ENCODE measurements at regions not wholly inside any gene's neighbourhood (a gene's known extent, or its start where the extent isn't known, plus 50 kb on each side); places are given as distances from the start of the nearest gene placed in this dataset.

DNA sequence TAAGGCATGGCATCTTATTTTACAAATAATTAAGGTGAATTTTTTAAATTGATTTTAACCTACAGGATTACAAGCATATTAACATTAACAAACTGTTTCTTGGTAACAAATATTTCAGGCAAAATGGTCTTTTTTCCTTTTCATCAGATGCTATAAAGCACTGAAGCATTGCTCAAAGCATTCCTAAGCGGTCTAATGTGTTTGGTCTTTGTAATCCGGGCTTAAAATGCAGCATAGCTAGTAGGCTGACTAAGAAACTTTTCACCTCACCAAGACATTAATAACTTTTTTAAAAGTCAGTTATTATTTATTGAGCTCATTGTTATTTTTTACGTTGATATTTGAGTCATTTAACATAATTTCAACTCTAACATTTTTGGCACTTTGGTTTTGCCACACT is 538.8 kb upstream of the SLC39A10 start:
- no peak for TF ChIP-seq CTCF (IDR thresholded peaks at IDR 0.05; ENCODE audit: extremely low read depth, low read depth, low read length)
- Histone ChIP-seq H2AFZ (ENCODE audit: low read length) (no peak overlapping the region), H3K79me2 (ENCODE audit: insufficient read depth, low read length) (no peaks in the 10 kb centered on the region), H3K27me3 (ENCODE audit: insufficient read depth, low read length) (no peaks in the 10 kb centered on the region), H3K4me3 (ENCODE audit: insufficient read depth, low read length) (no peak overlapping the region), H3K27ac (ENCODE audit: low read depth, low read length) (no peak overlapping the region), H3K36me3 (ENCODE audit: insufficient read depth, low read length) (no peaks in the 10 kb centered on the region), H3K4me1 (ENCODE audit: insufficient read depth, low read length) (no peaks in the 10 kb centered on the region), H4K20me1 (ENCODE audit: insufficient read depth, low read length) (no peaks in the 10 kb centered on the region), H3K4me2 (ENCODE audit: insufficient read depth, low read length) (no peak overlapping the region), H3K9me3 (ENCODE audit: low read depth, low read length) (no peaks in the 10 kb centered on the region)
- DNase-seq (ENCODE audit: insufficient read length, low spot score, missing footprints), result no peak

DNA sequence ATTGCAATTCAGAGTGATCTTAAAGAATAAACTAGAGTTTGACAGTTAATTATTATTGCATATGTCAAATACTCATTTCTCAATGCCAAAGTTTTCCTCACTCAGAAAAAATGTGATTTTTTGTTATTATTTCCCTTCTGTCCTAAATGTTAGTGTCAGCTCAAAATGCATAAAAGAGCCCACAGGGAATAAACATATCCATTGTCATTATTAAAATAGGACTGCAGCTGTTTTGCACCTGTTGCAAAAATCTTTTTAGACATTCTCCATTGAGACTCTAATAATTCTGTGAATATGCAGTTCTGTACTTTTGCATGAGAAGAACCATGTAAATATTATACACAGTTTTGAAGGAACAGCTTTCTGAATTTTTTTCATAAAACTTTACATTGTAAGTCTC is 540.0 kb upstream of the SLC39A10 start:
- H3K4me1 ChIP-seq (ENCODE audit: insufficient read depth, low read length), result no peaks in the 10 kb centered on the region
- DNase-seq (ENCODE audit: insufficient read length, low spot score, missing footprints), result no peak
- H3K36me3 ChIP-seq (ENCODE audit: insufficient read depth, low read length), result no peaks in the 10 kb centered on the region
- no peak overlapping the region for H2AFZ ChIP-seq (ENCODE audit: low read length)
- H3K79me2 ChIP-seq (ENCODE audit: insufficient read depth, low read length), result no peaks in the 10 kb centered on the region
- no peak for TF ChIP-seq CTCF (IDR thresholded peaks at IDR 0.05; ENCODE audit: extremely low read depth, low read depth, low read length)
- no peak overlapping the region for H3K4me3 ChIP-seq (ENCODE audit: insufficient read depth, low read length)
- H3K4me2 ChIP-seq (ENCODE audit: insufficient read depth, low read length), result no peak overlapping the region
- H3K27me3 ChIP-seq (ENCODE audit: insufficient read depth, low read length), result no peaks in the 10 kb centered on the region
- no peaks in the 10 kb centered on the region for H3K9me3 ChIP-seq (ENCODE audit: low read depth, low read length)
- H3K27ac ChIP-seq (ENCODE audit: low read depth, low read length), result no peak overlapping the region
- H4K20me1 ChIP-seq (ENCODE audit: insufficient read depth, low read length), result no peaks in the 10 kb centered on the region

DNA sequence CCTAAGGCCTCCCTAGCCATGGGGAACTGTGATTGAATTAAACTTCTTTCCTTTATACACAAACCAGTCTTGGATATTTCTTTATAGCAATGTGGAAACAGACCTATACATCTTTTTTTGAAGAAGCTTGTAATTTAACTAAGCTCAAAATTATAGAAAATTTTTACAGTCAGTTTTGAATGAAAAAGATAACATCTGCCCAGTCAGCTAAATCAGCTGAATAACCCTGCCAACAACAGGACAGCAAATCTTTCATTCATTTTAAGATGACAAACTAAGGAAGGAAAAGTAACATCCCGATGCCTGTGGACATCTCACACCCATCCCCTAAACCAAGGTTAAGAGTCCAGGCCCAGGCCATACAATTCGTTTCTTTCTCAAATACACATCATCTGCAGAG is 541.3 kb upstream of the SLC39A10 start:
- Histone ChIP-seq H3K4me3 (ENCODE audit: insufficient read depth, low read length) (no peak overlapping the region), H4K20me1 (ENCODE audit: insufficient read depth, low read length) (no peaks in the 10 kb centered on the region), H3K27me3 (ENCODE audit: insufficient read depth, low read length) (no peaks in the 10 kb centered on the region), H3K4me1 (ENCODE audit: insufficient read depth, low read length) (no peaks in the 10 kb centered on the region), H3K27ac (ENCODE audit: low read depth, low read length) (no peak overlapping the region), H3K79me2 (ENCODE audit: insufficient read depth, low read length) (no peaks in the 10 kb centered on the region), H3K36me3 (ENCODE audit: insufficient read depth, low read length) (no peaks in the 10 kb centered on the region), H2AFZ (ENCODE audit: low read length) (no peak overlapping the region), H3K4me2 (ENCODE audit: insufficient read depth, low read length) (no peak overlapping the region), H3K9me3 (ENCODE audit: low read depth, low read length) (no peaks in the 10 kb centered on the region)
- no peak for TF ChIP-seq CTCF (IDR thresholded peaks at IDR 0.05; ENCODE audit: extremely low read depth, low read depth, low read length)
- no peak for DNase-seq (ENCODE audit: insufficient read length, low spot score, missing footprints)

DNA sequence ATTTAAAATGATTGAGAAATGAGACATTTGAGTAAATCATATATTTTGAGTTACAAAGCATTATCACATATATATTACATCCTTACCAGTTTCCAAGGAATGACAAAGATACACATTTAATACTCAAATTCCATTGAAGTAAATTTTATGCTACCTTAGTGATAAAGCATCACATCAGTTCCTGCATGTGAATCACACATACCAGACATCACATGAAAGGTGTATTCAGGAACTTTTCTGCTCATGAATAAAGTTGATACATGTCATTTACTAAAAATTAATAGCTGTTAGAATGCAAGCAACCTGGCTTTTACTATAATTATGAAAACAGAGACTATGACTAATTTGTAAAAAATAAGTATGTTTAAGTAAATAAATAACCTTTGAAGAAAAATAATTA is 548.8 kb upstream of the SLC39A10 start:
- Histone ChIP-seq H3K4me1 (ENCODE audit: insufficient read depth, low read length) (no peaks in the 10 kb centered on the region), H3K4me3 (ENCODE audit: insufficient read depth, low read length) (no peak overlapping the region), H3K4me2 (ENCODE audit: insufficient read depth, low read length) (no peak overlapping the region), H3K27me3 (ENCODE audit: insufficient read depth, low read length) (no peaks in the 10 kb centered on the region), H3K79me2 (ENCODE audit: insufficient read depth, low read length) (no peaks in the 10 kb centered on the region), H3K9me3 (ENCODE audit: low read depth, low read length) (no peaks in the 10 kb centered on the region), H3K36me3 (ENCODE audit: insufficient read depth, low read length) (no peaks in the 10 kb centered on the region), H4K20me1 (ENCODE audit: insufficient read depth, low read length) (no peaks in the 10 kb centered on the region), H2AFZ (ENCODE audit: low read length) (no peak overlapping the region), H3K27ac (ENCODE audit: low read depth, low read length) (no peak overlapping the region)
- no peak for DNase-seq (ENCODE audit: insufficient read length, low spot score, missing footprints)
- TF ChIP-seq CTCF (IDR thresholded peaks at IDR 0.05; ENCODE audit: extremely low read depth, low read depth, low read length), result no peak

Data from osteoblast (primary cell).